ENCODE measurements at regions not wholly inside any gene's neighbourhood (a gene's known extent, or its start where the extent isn't known, plus 50 kb on each side); places are given as distances from the start of the nearest gene placed in this dataset.

- no peak for TF ChIP-seq CTCF (IDR thresholded peaks at IDR 0.05)
- H3K27ac ChIP-seq, result no peak overlapping the region
- H3K4me1 ChIP-seq (ENCODE audit: control insufficient read depth in 1 of 2, insufficient read depth in 1 of 2, low read depth in 1 of 2, low read length in 1 of 2), result no peaks in the 10 kb centered on the region
- H3K9me3 ChIP-seq, result no peaks in the 10 kb centered on the region
- H3K27me3 ChIP-seq, result no peaks in the 10 kb centered on the region
- H3K36me3 ChIP-seq, result no peaks in the 10 kb centered on the region
- H3K4me3 ChIP-seq (ENCODE audit: low read depth in 1 of 2, low read length in 1 of 2), result no peak overlapping the region
These were observed 114.0 kb upstream of the HDGFL1 start for GRCh38 chr6:22455378-22455777.

- no peaks in the 10 kb centered on the region for H3K4me1 ChIP-seq (ENCODE audit: control insufficient read depth in 1 of 2, insufficient read depth in 1 of 2, low read depth in 1 of 2, low read length in 1 of 2)
- H3K36me3 ChIP-seq, result no peaks in the 10 kb centered on the region
- no peak for TF ChIP-seq CTCF (IDR thresholded peaks at IDR 0.05)
- H3K4me3 ChIP-seq (ENCODE audit: low read depth in 1 of 2, low read length in 1 of 2), result no peak overlapping the region
- H3K27ac ChIP-seq, result no peak overlapping the region
- no peaks in the 10 kb centered on the region for H3K9me3 ChIP-seq
- no peaks in the 10 kb centered on the region for H3K27me3 ChIP-seq
These were observed 111.4 kb upstream of the HDGFL1 start for GRCh38 chr6:22457996-22458395.

GRCh38 chr6:22466665-22467245 is 102.6 kb upstream of the HDGFL1 start:
- no peaks in the 10 kb centered on the region for H3K4me1 ChIP-seq (ENCODE audit: control insufficient read depth in 1 of 2, insufficient read depth in 1 of 2, low read depth in 1 of 2, low read length in 1 of 2)
- no peak for TF ChIP-seq CTCF (IDR thresholded peaks at IDR 0.05)
- H3K27ac ChIP-seq, result no peak overlapping the region
- H3K4me3 ChIP-seq (ENCODE audit: low read depth in 1 of 2, low read length in 1 of 2), result no peak overlapping the region
- H3K27me3 ChIP-seq, result no peaks in the 10 kb centered on the region
- H3K9me3 ChIP-seq, result no peaks in the 10 kb centered on the region
- no peaks in the 10 kb centered on the region for H3K36me3 ChIP-seq

DNA sequence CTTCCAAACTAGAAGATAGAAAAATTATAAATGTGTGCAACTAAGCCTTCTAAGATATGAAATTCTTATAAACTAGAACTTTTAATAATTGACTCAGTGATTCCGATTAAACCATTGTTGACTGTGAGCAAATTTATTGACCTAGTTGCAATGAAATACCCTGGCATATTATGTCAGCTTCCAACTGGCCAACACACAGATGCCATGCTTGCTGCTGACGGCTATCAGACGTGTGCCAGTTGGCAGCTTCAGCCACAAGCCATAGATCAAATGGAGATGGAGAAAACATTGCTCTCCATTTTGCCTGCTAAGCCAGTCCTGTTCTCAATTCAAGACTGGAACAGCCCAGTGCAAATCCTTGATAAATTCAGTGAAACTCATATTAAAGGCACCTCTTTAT is 101.7 kb upstream of the HDGFL1 start:
- no peak for TF ChIP-seq CTCF (IDR thresholded peaks at IDR 0.05)
- Histone ChIP-seq H3K4me1 (ENCODE audit: control insufficient read depth in 1 of 2, insufficient read depth in 1 of 2, low read depth in 1 of 2, low read length in 1 of 2) (no peaks in the 10 kb centered on the region), H3K9me3 (no peaks in the 10 kb centered on the region), H3K36me3 (no peaks in the 10 kb centered on the region), H3K27me3 (no peaks in the 10 kb centered on the region), H3K4me3 (ENCODE audit: low read depth in 1 of 2, low read length in 1 of 2) (no peak overlapping the region), H3K27ac (no peak overlapping the region)

GRCh38 chr6:22468256-22468965 is 101.0 kb upstream of the HDGFL1 start:
- H3K27me3 ChIP-seq, result no peaks in the 10 kb centered on the region
- no peak overlapping the region for H3K27ac ChIP-seq
- no peaks in the 10 kb centered on the region for H3K36me3 ChIP-seq
- no peak overlapping the region for H3K4me3 ChIP-seq (ENCODE audit: low read depth in 1 of 2, low read length in 1 of 2)
- H3K9me3 ChIP-seq, result no peaks in the 10 kb centered on the region
- TF ChIP-seq CTCF (IDR thresholded peaks at IDR 0.05), result no peak
- H3K4me1 ChIP-seq (ENCODE audit: control insufficient read depth in 1 of 2, insufficient read depth in 1 of 2, low read depth in 1 of 2, low read length in 1 of 2), result no peaks in the 10 kb centered on the region
